Uterus (tissue), 2 donors: ENCODE measurements at regions not wholly inside any gene's neighbourhood (a gene's known extent, or its start where the extent isn't known, plus 50 kb on each side); places are given as distances from the start of the nearest gene placed in this dataset.

Experiments used
- CTCF ChIP-seq, 4 experiments: fragments of 200-600 bp in 2 of 4; fragments of 450-650 bp in 2 of 4; sonication (generic) in 2 of 4; IDR thresholded peaks; one replicate each; pipeline ENCODE4 v1.5.1; 2016 to 2019; ENCODE audit warnings: antibody characterized with exemption in 4 of 4, mild to moderate bottlenecking in 2 of 4, moderate library complexity in 1 of 4
- POLR2A ChIP-seq, 2 donors: fragments of 450-650 bp; IDR thresholded peaks; one replicate each; pipeline ENCODE4 v1.6.1; 2016; ENCODE audit warnings: antibody characterized with exemption in 2 of 2, mild to moderate bottlenecking in 1 of 2, moderate library complexity in 1 of 2

GRCh38 chr5:96140496-96140895 lies 178.8 kb upstream of the ELL2 start:
- TF ChIP-seq CTCF (IDR thresholded peaks at IDR 0.05) (no peak), POLR2A (IDR thresholded peaks at IDR 0.05) (no peak)
